CD14-positive monocyte (primary cell): ENCODE measurements at regions not wholly inside any gene's neighbourhood (a gene's known extent, or its start where the extent isn't known, plus 50 kb on each side); places are given as distances from the start of the nearest gene placed in this dataset.

Source experiments
- DNase-seq, 3 donors: peaks; one replicate each; pipeline ENCODE4 v3.0.0-alpha.2; 2011 to 2022
- H2AFZ ChIP-seq: 2 replicates; pipeline ENCODE4 v1.6.0; 2012; ENCODE audit warnings: mild to moderate bottlenecking, low read depth, low read length, inconsistent platforms; ENCODE audit not compliant: insufficient read depth, poor library complexity, severe bottlenecking
- H3K27ac ChIP-seq, 2 donors: 1 replicate in 1 of 2; 2 replicates in 1 of 2; pipeline ENCODE4 v1.5.1; 2012 to 2013; ENCODE audit warnings: low read length in 2 of 2, control low read depth in 1 of 2, inconsistent platforms in 1 of 2, low read depth in 1 of 2, mild to moderate bottlenecking in 1 of 2
- H3K27me3 ChIP-seq, 2 donors: one replicate each; pipeline versions ENCODE4 v1.6.0 to v1.6.1; 2011 to 2013; ENCODE audit warnings: low read length in 2 of 2; ENCODE audit not compliant: control insufficient read depth in 2 of 2, insufficient read depth in 2 of 2
- H3K36me3 ChIP-seq, 2 donors: replicated peaks in 1 of 2; 1 replicate in 1 of 2; 2 replicates in 1 of 2; pipeline versions ENCODE4 v1.5.1 to v1.6.1; 2012 to 2013; ENCODE audit warnings: low read length in 2 of 2, control low read depth in 1 of 2, inconsistent platforms in 1 of 2, mild to moderate bottlenecking in 1 of 2; ENCODE audit not compliant: insufficient read depth in 2 of 2, control insufficient read depth in 1 of 2
- H3K4me1 ChIP-seq, 2 donors: 1 replicate in 1 of 2; 2 replicates in 1 of 2; pipeline versions ENCODE4 v1.5.1 to v1.6.1; 2012 to 2013; ENCODE audit warnings: low read length in 2 of 2, control low read depth in 1 of 2, inconsistent platforms in 1 of 2, mild to moderate bottlenecking in 1 of 2, moderate library complexity in 1 of 2; ENCODE audit not compliant: insufficient read depth in 2 of 2, control insufficient read depth in 1 of 2
- H3K4me2 ChIP-seq: replicated peaks from 2 replicates; pipeline ENCODE3; 2012; ENCODE audit warnings: low read length, moderate library complexity, mild to moderate bottlenecking; ENCODE audit not compliant: poor library complexity, severe bottlenecking; ENCODE audit errors: extremely low read depth
- H3K4me3 ChIP-seq, 3 experiments: fragments of 200-600 bp in 1 of 3; sonication (generic) in 1 of 3; replicated peaks in 1 of 3; 1 replicate in 2 of 3; 2 replicates in 1 of 3; pipeline ENCODE4 v1.5.1; 2011 to 2013; ENCODE audit warnings: low read length in 3 of 3, mild to moderate bottlenecking in 3 of 3, control low read depth in 2 of 3, low read depth in 2 of 3, inconsistent platforms in 1 of 3, moderate library complexity in 1 of 3
- H3K79me2 ChIP-seq: 2 replicates; pipeline ENCODE4 v1.6.0; 2012; ENCODE audit warnings: mild to moderate bottlenecking, control low read depth, inconsistent platforms, low read length, moderate library complexity; ENCODE audit not compliant: insufficient read depth
- H3K9ac ChIP-seq: 2 replicates; pipeline ENCODE4 v1.6.0; 2017; ENCODE audit warnings: low read length, mild to moderate bottlenecking; ENCODE audit not compliant: insufficient read depth, poor library complexity, severe bottlenecking
- H3K9me3 ChIP-seq, 2 donors: replicated peaks in 1 of 2; 1 replicate in 1 of 2; 2 replicates in 1 of 2; pipeline versions ENCODE4 v1.5.1 to v1.6.1; 2012 to 2013; ENCODE audit warnings: low read length in 2 of 2, control low read depth in 1 of 2; ENCODE audit not compliant: control insufficient read depth in 1 of 2, insufficient read depth in 1 of 2
- H4K20me1 ChIP-seq: 2 replicates; pipeline ENCODE4 v1.6.0; 2012; ENCODE audit warnings: mild to moderate bottlenecking, low read length, control low read depth, moderate library complexity; ENCODE audit not compliant: insufficient read depth
- H3K27ac Mint-ChIP-seq, 7 donors: one replicate each; pipeline ENCODE4 v1.8.0; 2020; ENCODE audit warnings: mild to moderate bottlenecking in 7 of 7, mixed read lengths in 7 of 7, moderate library complexity in 6 of 7, inconsistent platforms in 2 of 7
- H3K27me3 Mint-ChIP-seq, 3 donors: one replicate each; pipeline ENCODE4 v1.8.0; 2021 to 2022; ENCODE audit warnings: low read depth in 3 of 3, mild to moderate bottlenecking in 3 of 3, mixed read lengths in 3 of 3, moderate library complexity in 3 of 3, inconsistent platforms in 1 of 3
- H3K36me3 Mint-ChIP-seq, 2 donors: one replicate each; pipeline ENCODE4 v1.8.0; 2020; ENCODE audit warnings: mixed read lengths in 2 of 2, inconsistent platforms in 1 of 2, mild to moderate bottlenecking in 1 of 2
- H3K4me1 Mint-ChIP-seq: one replicate; pipeline ENCODE4 v1.8.0; 2020; ENCODE audit warnings: mild to moderate bottlenecking, mixed read lengths
- H3K4me3 Mint-ChIP-seq, 2 donors: one replicate each; pipeline ENCODE4 v1.8.0; 2020; ENCODE audit warnings: mild to moderate bottlenecking in 2 of 2, mixed read lengths in 2 of 2, moderate library complexity in 1 of 2
- H3K9me3 Mint-ChIP-seq, 7 donors: one replicate each; pipeline ENCODE4 v1.8.0; 2020 to 2022; ENCODE audit warnings: mixed read lengths in 7 of 7, mild to moderate bottlenecking in 6 of 7, moderate library complexity in 6 of 7, inconsistent platforms in 2 of 7
- CTCF ChIP-seq: fragments of 200-600 bp; IDR thresholded peaks from one replicate; pipeline ENCODE4 v1.8.0; 2022; ENCODE audit warnings: antibody characterized with exemption, mild to moderate bottlenecking
- WGBS: methylation state at CpG from one replicate; pipeline ENCODE4 v1.1.5; 2013; ENCODE audit warnings: missing lambda C conversion rate; ENCODE audit not compliant: insufficient coverage; 5-methylcytosine and 5-hydroxymethylcytosine counted together
- intact Hi-C, 2 donors: fragments of 100-400 bp; cut with micrococcal nuclease; formaldehyde crosslinking; loops; one replicate each; pipeline versions ENCODE4 v1.15.0 to v1.15.1; 2023

- intact Hi-C loops, result no loop called here
- Histone ChIP-seq H4K20me1 (no peaks in the 10 kb centered on the region), H3K4me1 (no peaks in the 10 kb centered on the region), H3K27ac (no peak overlapping the region), H3K9ac (no peak overlapping the region), H3K36me3 (no peaks in the 10 kb centered on the region), H3K9me3 (no peaks in the 10 kb centered on the region), H3K79me2 (no peaks in the 10 kb centered on the region), H2AFZ (no peak overlapping the region), H3K4me2 (no peak overlapping the region), H3K27me3 (no peaks in the 10 kb centered on the region), H3K4me3 (no peak overlapping the region)
- H3K27ac Mint-ChIP-seq, result no peak overlapping the region
- H3K36me3 Mint-ChIP-seq, result no peaks in the 10 kb centered on the region
- no CpG with 5 or more reads among the region's 1 CpG for WGBS
- no peak for DNase-seq
- H3K9me3 Mint-ChIP-seq, result peaks cover 0 to 7% (median 4%) of the 10 kb centered on the region in 7 donors
- no peaks in the 10 kb centered on the region for H3K4me1 Mint-ChIP-seq
- TF ChIP-seq CTCF, result no peak
- peaks cover 0 to 2% (median 0%) of the 10 kb centered on the region in 3 donors for H3K27me3 Mint-ChIP-seq
- no peak overlapping the region for H3K4me3 Mint-ChIP-seq
Observed at GRCh38 chr1:166328956-166329355, 162.2 kb upstream of the FAM78B start.

GRCh38 chr1:166330096-166330495, 163.3 kb upstream of the FAM78B start:
- Histone ChIP-seq H3K36me3 (no peaks in the 10 kb centered on the region), H3K79me2 (no peaks in the 10 kb centered on the region), H4K20me1 (no peaks in the 10 kb centered on the region), H3K27me3 (no peaks in the 10 kb centered on the region), H3K4me2 (no peak overlapping the region), H3K27ac (no peak overlapping the region), H3K9me3 (no peaks in the 10 kb centered on the region), H3K4me1 (no peaks in the 10 kb centered on the region), H3K4me3 (no peak overlapping the region), H2AFZ (no peak overlapping the region), H3K9ac (no peak overlapping the region)
- H3K27me3 Mint-ChIP-seq, result peaks cover 0 to 2% (median 0%) of the 10 kb centered on the region in 3 donors
- no peak overlapping the region for H3K27ac Mint-ChIP-seq
- DNase-seq, result no peak
- WGBS, result 100% methylated on average over 1 of the region's 1 CpG
- no peaks in the 10 kb centered on the region for H3K4me1 Mint-ChIP-seq
- no peak for TF ChIP-seq CTCF
- H3K36me3 Mint-ChIP-seq, result no peaks in the 10 kb centered on the region
- intact Hi-C loops, result no loop called here
- H3K9me3 Mint-ChIP-seq, result peaks cover 0 to 7% (median 2%) of the 10 kb centered on the region in 7 donors
- H3K4me3 Mint-ChIP-seq, result no peak overlapping the region
